DND-41 (cell line): ENCODE measurements at regions not wholly inside any gene's neighbourhood (a gene's known extent, or its start where the extent isn't known, plus 50 kb on each side); places are given as distances from the start of the nearest gene placed in this dataset.

Experiments used
- ATAC-seq: fragments of 200-7000 bp; cut with Tn5 transposase; 3 replicates; pipeline ENCODE4 v1.9.1; 2021; ENCODE audit warnings: low read depth; ENCODE audit not compliant: insufficient read depth
- DNase-seq: peaks from one replicate; pipeline ENCODE4 v3.0.0-alpha.2; 2020
- H2AFZ ChIP-seq: 2 replicates; pipeline ENCODE4 v1.6.0; 2012; ENCODE audit warnings: low read depth, low read length
- H3K27ac ChIP-seq: 2 replicates; pipeline ENCODE4 v1.5.1; 2012; ENCODE audit warnings: low read length, inconsistent platforms
- H3K27me3 ChIP-seq: fragments of 200-600 bp; sonication (generic); 2 replicates; pipeline ENCODE4 v1.6.0; 2012; ENCODE audit warnings: low read length, mild to moderate bottlenecking, inconsistent platforms; ENCODE audit not compliant: insufficient read depth, poor library complexity
- H3K36me3 ChIP-seq: 2 replicates; pipeline ENCODE4 v1.5.1; 2012; ENCODE audit warnings: low read length, inconsistent platforms; ENCODE audit not compliant: insufficient read depth
- H3K4me1 ChIP-seq: 2 replicates; pipeline ENCODE4 v1.5.1; 2012; ENCODE audit warnings: mild to moderate bottlenecking, low read length; ENCODE audit not compliant: insufficient read depth
- H3K4me2 ChIP-seq: 2 replicates; pipeline ENCODE4 v1.6.0; 2012; ENCODE audit warnings: mild to moderate bottlenecking, moderate library complexity, low read length, inconsistent platforms; ENCODE audit not compliant: insufficient read depth
- H3K4me3 ChIP-seq, 2 experiments: fragments of 200-600 bp in 1 of 2; shearing (Covaris generic) in 1 of 2; 2 replicates each; pipeline ENCODE4 v1.5.1; 2012 to 2016; ENCODE audit warnings: inconsistent platforms in 2 of 2, low read length in 2 of 2, mild to moderate bottlenecking in 2 of 2, low read depth in 1 of 2, moderate library complexity in 1 of 2
- H3K79me2 ChIP-seq: 2 replicates; pipeline ENCODE4 v1.6.0; 2012; ENCODE audit warnings: low read length, inconsistent platforms; ENCODE audit not compliant: insufficient read depth
- H3K9ac ChIP-seq: 2 replicates; pipeline ENCODE4 v1.6.0; 2012; ENCODE audit warnings: low read depth, mild to moderate bottlenecking, inconsistent platforms, low read length, moderate library complexity
- H3K9me3 ChIP-seq: 2 replicates; pipeline ENCODE4 v1.5.1; 2012; ENCODE audit warnings: low read length, moderate library complexity, mild to moderate bottlenecking, inconsistent platforms; ENCODE audit not compliant: insufficient read depth, severe bottlenecking
- H4K20me1 ChIP-seq: 2 replicates; pipeline ENCODE4 v1.6.0; 2012; ENCODE audit warnings: low read length; ENCODE audit not compliant: insufficient read depth
- EZH2 ChIP-seq: IDR thresholded peaks from 3 replicates; pipeline ENCODE4 v1.6.1; 2012; ENCODE audit warnings: borderline replicate concordance, low read depth, mild to moderate bottlenecking, moderate library complexity, low read length, inconsistent platforms; ENCODE audit not compliant: severe bottlenecking
- TF ChIP-seq, protein P1 (sequence below): IDR thresholded peaks from 2 replicates; pipeline ENCODE4 v1.5.1; 2012; ENCODE audit warnings: borderline replicate concordance, low read length, moderate library complexity, mild to moderate bottlenecking; ENCODE audit not compliant: poor library complexity, severe bottlenecking; ENCODE audit errors: extremely low read depth

DNA sequence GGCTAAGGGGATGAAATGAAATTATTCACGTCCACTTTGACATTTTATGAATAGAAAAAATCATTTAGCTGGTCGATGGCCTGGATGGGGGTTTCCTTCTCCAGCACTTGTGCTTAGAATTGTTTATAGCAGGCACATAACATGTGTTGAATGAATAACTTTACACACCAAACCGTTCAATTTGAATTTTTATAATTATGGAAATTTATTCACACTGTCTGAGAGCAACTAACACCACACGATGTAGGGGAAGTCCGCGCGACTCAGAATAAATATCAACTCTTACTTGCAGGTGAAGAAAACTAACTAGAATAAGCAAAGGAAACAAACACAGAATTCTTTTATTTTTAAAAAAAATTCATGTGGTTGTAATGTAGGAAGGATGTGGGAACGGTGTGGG, 81.3 kb downstream of the MINAR1 start:
- no peak for TF ChIP-seq EZH2
- TF ChIP-seq, protein P1, sequence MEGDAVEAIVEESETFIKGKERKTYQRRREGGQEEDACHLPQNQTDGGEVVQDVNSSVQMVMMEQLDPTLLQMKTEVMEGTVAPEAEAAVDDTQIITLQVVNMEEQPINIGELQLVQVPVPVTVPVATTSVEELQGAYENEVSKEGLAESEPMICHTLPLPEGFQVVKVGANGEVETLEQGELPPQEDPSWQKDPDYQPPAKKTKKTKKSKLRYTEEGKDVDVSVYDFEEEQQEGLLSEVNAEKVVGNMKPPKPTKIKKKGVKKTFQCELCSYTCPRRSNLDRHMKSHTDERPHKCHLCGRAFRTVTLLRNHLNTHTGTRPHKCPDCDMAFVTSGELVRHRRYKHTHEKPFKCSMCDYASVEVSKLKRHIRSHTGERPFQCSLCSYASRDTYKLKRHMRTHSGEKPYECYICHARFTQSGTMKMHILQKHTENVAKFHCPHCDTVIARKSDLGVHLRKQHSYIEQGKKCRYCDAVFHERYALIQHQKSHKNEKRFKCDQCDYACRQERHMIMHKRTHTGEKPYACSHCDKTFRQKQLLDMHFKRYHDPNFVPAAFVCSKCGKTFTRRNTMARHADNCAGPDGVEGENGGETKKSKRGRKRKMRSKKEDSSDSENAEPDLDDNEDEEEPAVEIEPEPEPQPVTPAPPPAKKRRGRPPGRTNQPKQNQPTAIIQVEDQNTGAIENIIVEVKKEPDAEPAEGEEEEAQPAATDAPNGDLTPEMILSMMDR, result no peak
- Histone ChIP-seq H2AFZ (no peak overlapping the region), H3K4me3 (no peak overlapping the region), H3K27me3 (peaks cover 3% of the 10 kb centered on the region), H3K4me2 (no peak overlapping the region), H4K20me1 (no peaks in the 10 kb centered on the region), H3K9ac (no peak overlapping the region), H3K36me3 (no peaks in the 10 kb centered on the region), H3K9me3 (no peaks in the 10 kb centered on the region), H3K27ac (no peak overlapping the region), H3K79me2 (no peaks in the 10 kb centered on the region), H3K4me1 (no peaks in the 10 kb centered on the region)
- ATAC-seq (no peak), DNase-seq (no peak)

DNA sequence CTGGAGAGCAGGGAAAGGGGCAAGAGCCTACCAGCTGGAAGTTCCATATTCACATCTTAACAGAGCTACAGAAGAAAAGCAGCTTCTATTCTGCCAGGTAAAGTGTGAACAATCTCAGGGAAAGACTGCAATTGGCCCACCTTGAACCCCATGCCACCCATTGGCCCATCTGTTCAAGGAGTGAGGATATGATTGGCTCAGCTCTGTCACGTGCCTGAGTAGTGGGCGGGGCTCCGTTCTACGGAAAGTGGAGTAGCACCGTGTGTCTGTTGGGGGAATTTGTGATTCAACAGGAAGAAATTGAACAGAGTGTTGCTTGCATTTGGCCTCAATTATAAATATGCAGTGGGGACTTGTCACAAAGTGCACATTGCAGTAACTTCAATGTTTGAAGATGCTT, 81.8 kb downstream of the MINAR1 start:
- ATAC-seq, result no peak
- Histone ChIP-seq H3K4me1 (no peaks in the 10 kb centered on the region), H3K27me3 (peaks cover 2% of the 10 kb centered on the region), H2AFZ (no peak overlapping the region), H3K27ac (no peak overlapping the region), H3K9me3 (no peaks in the 10 kb centered on the region), H3K9ac (no peak overlapping the region), H3K4me2 (no peak overlapping the region), H3K36me3 (no peaks in the 10 kb centered on the region), H3K79me2 (no peaks in the 10 kb centered on the region), H4K20me1 (no peaks in the 10 kb centered on the region), H3K4me3 (no peak overlapping the region)
- TF ChIP-seq, protein P1, result no peak
- no peak for TF ChIP-seq EZH2
- DNase-seq, result no peak

DNA sequence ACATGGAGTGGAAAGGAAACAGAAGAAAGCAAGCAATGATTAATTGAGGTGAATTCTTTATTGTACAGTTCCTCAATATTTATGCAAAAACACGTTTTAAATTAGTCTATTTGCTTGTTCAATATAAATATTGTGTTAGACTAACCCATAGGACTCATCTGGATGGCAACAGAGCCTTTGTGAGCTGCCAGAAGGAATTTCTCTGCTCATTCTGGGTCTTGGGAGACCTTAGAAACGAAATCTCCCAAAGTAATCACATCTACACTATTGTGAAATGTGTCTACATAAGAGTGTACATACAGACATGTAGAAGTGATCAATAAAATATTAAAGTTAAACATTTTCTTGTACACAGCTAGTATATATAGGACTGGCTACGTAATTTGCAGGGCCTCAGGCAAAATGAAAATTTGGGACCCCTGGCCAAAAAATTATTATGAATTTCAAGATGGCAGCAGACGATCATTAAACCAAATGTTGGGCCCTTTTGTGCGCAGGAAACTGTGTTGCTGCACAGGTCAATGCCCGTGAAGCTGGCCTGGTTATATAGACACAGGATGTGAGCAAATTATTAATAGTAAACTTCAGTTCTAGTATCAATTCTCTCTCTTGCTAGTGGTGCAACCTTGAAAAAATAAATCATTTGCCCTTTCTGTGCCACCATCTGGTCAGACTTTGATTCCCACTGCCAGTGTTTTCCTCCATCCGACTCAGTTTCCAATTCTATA, 83.3 kb downstream of the MINAR1 start:
- no peaks in the 10 kb centered on the region for H3K4me1 ChIP-seq
- no peaks in the 10 kb centered on the region for H3K79me2 ChIP-seq
- H3K27me3 ChIP-seq, result no peaks in the 10 kb centered on the region
- H3K9ac ChIP-seq, result no peak overlapping the region
- no peaks in the 10 kb centered on the region for H3K36me3 ChIP-seq
- ATAC-seq, result no peak
- H3K27ac ChIP-seq, result no peak overlapping the region
- no peak for DNase-seq
- no peak overlapping the region for H3K4me2 ChIP-seq
- TF ChIP-seq, protein P1, result no peak
- no peak for TF ChIP-seq EZH2
- H2AFZ ChIP-seq, result no peak overlapping the region
- H3K9me3 ChIP-seq, result no peaks in the 10 kb centered on the region
- no peaks in the 10 kb centered on the region for H4K20me1 ChIP-seq
- H3K4me3 ChIP-seq, result no peak overlapping the region

DNA sequence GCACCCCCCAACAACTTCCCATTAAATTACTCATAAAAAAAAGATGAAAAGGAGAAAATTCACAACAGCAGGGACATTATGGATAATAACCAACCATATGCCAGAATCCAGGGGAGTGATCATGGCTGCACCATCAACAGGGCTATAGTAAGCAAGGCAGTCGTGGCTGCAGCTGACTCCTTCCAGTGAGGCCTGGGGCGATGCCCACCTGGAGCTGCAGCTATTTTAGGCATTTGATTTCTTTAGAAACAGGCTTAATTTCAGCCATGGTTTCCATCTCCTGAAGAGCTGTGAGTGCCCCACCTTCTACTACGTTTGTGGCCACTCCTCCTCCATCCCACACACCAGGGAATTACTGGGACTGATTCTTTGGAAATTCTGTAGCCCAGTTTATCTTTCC, 84.0 kb downstream of the MINAR1 start:
- H2AFZ ChIP-seq, result no peak overlapping the region
- TF ChIP-seq EZH2, result no peak
- TF ChIP-seq, protein P1, result no peak
- DNase-seq (no peak), ATAC-seq (no peak)
- no peak overlapping the region for H3K9ac ChIP-seq
- H3K4me2 ChIP-seq, result no peak overlapping the region
- no peaks in the 10 kb centered on the region for H3K79me2 ChIP-seq
- no peak overlapping the region for H3K27ac ChIP-seq
- no peaks in the 10 kb centered on the region for H3K4me1 ChIP-seq
- no peaks in the 10 kb centered on the region for H3K36me3 ChIP-seq
- H3K9me3 ChIP-seq, result no peaks in the 10 kb centered on the region
- H3K27me3 ChIP-seq, result no peaks in the 10 kb centered on the region
- no peak overlapping the region for H3K4me3 ChIP-seq
- H4K20me1 ChIP-seq, result no peaks in the 10 kb centered on the region
